GM23338 (cell line): ENCODE measurements at regions not wholly inside any gene's neighbourhood (a gene's known extent, or its start where the extent isn't known, plus 50 kb on each side); places are given as distances from the start of the nearest gene placed in this dataset.

Experiments
- ATAC-seq: fragments of 200-7000 bp; cut with Tn5 transposase; 3 replicates; pipeline ENCODE4 v1.9.1; 2020
- DNase-seq: peaks from one replicate; pipeline ENCODE4 v3.0.0-alpha.2; 2015; ENCODE audit warnings: low spot score
- H2AFZ ChIP-seq: fragments of 200-600 bp; sonication (generic); 2 replicates; pipeline ENCODE4 v1.8.0; 2016; ENCODE audit warnings: antibody characterized with exemption, mild to moderate bottlenecking, moderate library complexity
- H3F3A ChIP-seq: fragments of 200-600 bp; sonication (generic); replicated peaks from 2 replicates; pipeline ENCODE4 v1.8.0; 2017; ENCODE audit warnings: antibody characterized with exemption, mixed run types, low read depth
- H3K27ac ChIP-seq: fragments of 200-600 bp; sonication (generic); 2 replicates; pipeline ENCODE4 v1.6.1; 2016; ENCODE audit warnings: low read depth
- H3K27me3 ChIP-seq: fragments of 200-600 bp; sonication (generic); 2 replicates; pipeline ENCODE4 v1.8.0; 2016; ENCODE audit warnings: mild to moderate bottlenecking, mixed run types, moderate library complexity; ENCODE audit not compliant: insufficient read depth
- H3K36me3 ChIP-seq: fragments of 200-600 bp; sonication (generic); 2 replicates; pipeline ENCODE4 v1.8.0; 2016; ENCODE audit warnings: mild to moderate bottlenecking; ENCODE audit not compliant: insufficient read depth
- H3K4me1 ChIP-seq: fragments of 200-600 bp; sonication (generic); 2 replicates; pipeline ENCODE4 v1.8.0; 2016; ENCODE audit warnings: mild to moderate bottlenecking, moderate library complexity; ENCODE audit not compliant: insufficient read depth
- H3K4me2 ChIP-seq: fragments of 200-600 bp; sonication (generic); 2 replicates; pipeline ENCODE4 v1.7.1; 2017; ENCODE audit warnings: mixed run types
- H3K4me3 ChIP-seq: fragments of 200-600 bp; sonication (generic); 2 replicates; pipeline ENCODE4 v1.6.1; 2016; ENCODE audit warnings: mixed run types
- H3K79me2 ChIP-seq: fragments of 200-600 bp; sonication (generic); replicated peaks from 2 replicates; pipeline ENCODE4 v1.8.0; 2017; ENCODE audit warnings: mild to moderate bottlenecking; ENCODE audit not compliant: insufficient read depth
- H3K9me2 ChIP-seq: fragments of 200-600 bp; sonication (generic); 2 replicates; pipeline ENCODE4 v1.8.0; 2017; ENCODE audit not compliant: insufficient read depth
- H4K20me1 ChIP-seq: fragments of 200-600 bp; sonication (generic); replicated peaks from 2 replicates; pipeline ENCODE4 v1.8.0; 2017; ENCODE audit warnings: mild to moderate bottlenecking; ENCODE audit not compliant: insufficient read depth
- H3K27ac Mint-ChIP-seq: 2 replicates; pipeline ENCODE4 v1.8.0; 2020; ENCODE audit warnings: inconsistent platforms, mild to moderate bottlenecking, moderate library complexity, mixed read lengths
- H3K27me3 Mint-ChIP-seq: 3 replicates; pipeline ENCODE4 v1.8.0; 2022; ENCODE audit warnings: low read depth, mild to moderate bottlenecking, moderate library complexity, mixed read lengths, inconsistent platforms; ENCODE audit not compliant: insufficient read depth, poor library complexity
- H3K36me3 Mint-ChIP-seq: 3 replicates; pipeline ENCODE4 v1.8.0; 2021; ENCODE audit warnings: low read depth, mild to moderate bottlenecking, inconsistent platforms, moderate library complexity, mixed read lengths
- H3K4me1 Mint-ChIP-seq: 3 replicates; pipeline ENCODE4 v1.8.0; 2020; ENCODE audit warnings: mild to moderate bottlenecking, inconsistent platforms, mixed read lengths
- H3K4me3 Mint-ChIP-seq: 3 replicates; pipeline ENCODE4 v1.8.0; 2021; ENCODE audit warnings: moderate library complexity, mild to moderate bottlenecking, inconsistent platforms, mixed read lengths
- H3K9me3 Mint-ChIP-seq: 3 replicates; pipeline ENCODE4 v1.8.0; 2020; ENCODE audit warnings: moderate library complexity, mild to moderate bottlenecking, inconsistent platforms, mixed read lengths
- CTCF ChIP-seq, 2 experiments: fragments of 200-600 bp in 1 of 2; sonication (generic) in 1 of 2; conservative IDR thresholded peaks; 2 replicates each; pipeline versions ENCODE4 v1.5.1 to v1.6.1; 2016 to 2017; ENCODE audit warnings: antibody characterized with exemption in 2 of 2, low read depth in 2 of 2, mild to moderate bottlenecking in 2 of 2, moderate library complexity in 1 of 2
- EZH2phosphoT487 ChIP-seq: fragments of 200-600 bp; sonication (generic); IDR thresholded peaks from one replicate; pipeline ENCODE4 v1.8.1; 2018; ENCODE audit warnings: antibody characterized with exemption; ENCODE audit not compliant: unreplicated experiment
- JUNB ChIP-seq: IDR thresholded peaks from one replicate; pipeline ENCODE4 v1.6.1; 2016; ENCODE audit warnings: antibody characterized with exemption; ENCODE audit not compliant: unreplicated experiment
- NANOG ChIP-seq: IDR thresholded peaks from 2 replicates; pipeline ENCODE4 v1.6.1; 2016; ENCODE audit warnings: antibody characterized with exemption, borderline replicate concordance
- POLR2AphosphoS5 ChIP-seq: IDR thresholded peaks from 2 replicates; pipeline ENCODE4 v1.6.1; 2016; ENCODE audit warnings: antibody characterized with exemption, low read depth
- REST ChIP-seq: IDR thresholded peaks from one replicate; pipeline ENCODE4 v1.6.1; 2018; ENCODE audit warnings: antibody characterized with exemption; ENCODE audit not compliant: unreplicated experiment
- ZNF114 ChIP-seq: fragments of 250-450 bp; sonication (Bioruptor Pico); IDR thresholded peaks from 2 replicates; pipeline ENCODE4 v1.5.0; 2020; ENCODE audit warnings: mild to moderate bottlenecking, moderate library complexity
- ZNF331 ChIP-seq: fragments of 250-450 bp; sonication (Bioruptor Pico); IDR thresholded peaks from 2 replicates; pipeline ENCODE4 v1.5.0; 2020; ENCODE audit warnings: low read depth, mild to moderate bottlenecking, moderate library complexity
- TF ChIP-seq, protein P1 (sequence below): fragments of 250-450 bp; sonication (Bioruptor Pico); IDR thresholded peaks from 2 replicates; pipeline ENCODE4 v1.5.0; 2020; ENCODE audit warnings: mild to moderate bottlenecking, moderate library complexity

DNA sequence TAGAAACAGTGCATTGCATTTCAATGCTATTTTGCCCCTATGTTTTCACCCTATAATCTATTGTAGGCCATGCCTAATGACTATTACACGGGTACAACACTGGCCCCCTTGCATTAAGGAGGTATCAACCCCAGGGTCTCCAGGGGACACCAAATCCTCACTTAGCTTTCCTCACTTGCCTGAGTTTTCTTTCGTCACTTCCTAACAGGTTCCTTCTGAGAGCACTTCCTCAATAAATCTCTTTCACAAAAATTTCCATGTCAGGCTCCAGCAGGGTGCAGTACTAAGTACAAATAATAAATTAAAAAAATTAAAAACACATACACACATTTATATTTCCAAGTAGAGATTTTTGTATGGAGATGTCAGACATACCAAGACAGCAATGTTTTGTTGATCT lies 165.0 kb downstream of the RBM46 start:
- Mint-ChIP-seq H3K9me3 (peaks cover 27% of the 10 kb centered on the region), H3K4me3 (no peak overlapping the region), H3K27ac (no peak overlapping the region), H3K4me1 (no peaks in the 10 kb centered on the region), H3K36me3 (peaks cover 7% of the 10 kb centered on the region; the same call in 2 of the 3 replicates), H3K27me3 (no peaks in the 10 kb centered on the region)
- no peaks in the 10 kb centered on the region for H3F3A ChIP-seq
- DNase-seq: no peak
- no peaks in the 10 kb centered on the region for H3K9me2 ChIP-seq
- no peak for ATAC-seq
- no peaks in the 10 kb centered on the region for H3K79me2 ChIP-seq
- H4K20me1 ChIP-seq: no peaks in the 10 kb centered on the region
- TF ChIP-seq, protein P1, sequence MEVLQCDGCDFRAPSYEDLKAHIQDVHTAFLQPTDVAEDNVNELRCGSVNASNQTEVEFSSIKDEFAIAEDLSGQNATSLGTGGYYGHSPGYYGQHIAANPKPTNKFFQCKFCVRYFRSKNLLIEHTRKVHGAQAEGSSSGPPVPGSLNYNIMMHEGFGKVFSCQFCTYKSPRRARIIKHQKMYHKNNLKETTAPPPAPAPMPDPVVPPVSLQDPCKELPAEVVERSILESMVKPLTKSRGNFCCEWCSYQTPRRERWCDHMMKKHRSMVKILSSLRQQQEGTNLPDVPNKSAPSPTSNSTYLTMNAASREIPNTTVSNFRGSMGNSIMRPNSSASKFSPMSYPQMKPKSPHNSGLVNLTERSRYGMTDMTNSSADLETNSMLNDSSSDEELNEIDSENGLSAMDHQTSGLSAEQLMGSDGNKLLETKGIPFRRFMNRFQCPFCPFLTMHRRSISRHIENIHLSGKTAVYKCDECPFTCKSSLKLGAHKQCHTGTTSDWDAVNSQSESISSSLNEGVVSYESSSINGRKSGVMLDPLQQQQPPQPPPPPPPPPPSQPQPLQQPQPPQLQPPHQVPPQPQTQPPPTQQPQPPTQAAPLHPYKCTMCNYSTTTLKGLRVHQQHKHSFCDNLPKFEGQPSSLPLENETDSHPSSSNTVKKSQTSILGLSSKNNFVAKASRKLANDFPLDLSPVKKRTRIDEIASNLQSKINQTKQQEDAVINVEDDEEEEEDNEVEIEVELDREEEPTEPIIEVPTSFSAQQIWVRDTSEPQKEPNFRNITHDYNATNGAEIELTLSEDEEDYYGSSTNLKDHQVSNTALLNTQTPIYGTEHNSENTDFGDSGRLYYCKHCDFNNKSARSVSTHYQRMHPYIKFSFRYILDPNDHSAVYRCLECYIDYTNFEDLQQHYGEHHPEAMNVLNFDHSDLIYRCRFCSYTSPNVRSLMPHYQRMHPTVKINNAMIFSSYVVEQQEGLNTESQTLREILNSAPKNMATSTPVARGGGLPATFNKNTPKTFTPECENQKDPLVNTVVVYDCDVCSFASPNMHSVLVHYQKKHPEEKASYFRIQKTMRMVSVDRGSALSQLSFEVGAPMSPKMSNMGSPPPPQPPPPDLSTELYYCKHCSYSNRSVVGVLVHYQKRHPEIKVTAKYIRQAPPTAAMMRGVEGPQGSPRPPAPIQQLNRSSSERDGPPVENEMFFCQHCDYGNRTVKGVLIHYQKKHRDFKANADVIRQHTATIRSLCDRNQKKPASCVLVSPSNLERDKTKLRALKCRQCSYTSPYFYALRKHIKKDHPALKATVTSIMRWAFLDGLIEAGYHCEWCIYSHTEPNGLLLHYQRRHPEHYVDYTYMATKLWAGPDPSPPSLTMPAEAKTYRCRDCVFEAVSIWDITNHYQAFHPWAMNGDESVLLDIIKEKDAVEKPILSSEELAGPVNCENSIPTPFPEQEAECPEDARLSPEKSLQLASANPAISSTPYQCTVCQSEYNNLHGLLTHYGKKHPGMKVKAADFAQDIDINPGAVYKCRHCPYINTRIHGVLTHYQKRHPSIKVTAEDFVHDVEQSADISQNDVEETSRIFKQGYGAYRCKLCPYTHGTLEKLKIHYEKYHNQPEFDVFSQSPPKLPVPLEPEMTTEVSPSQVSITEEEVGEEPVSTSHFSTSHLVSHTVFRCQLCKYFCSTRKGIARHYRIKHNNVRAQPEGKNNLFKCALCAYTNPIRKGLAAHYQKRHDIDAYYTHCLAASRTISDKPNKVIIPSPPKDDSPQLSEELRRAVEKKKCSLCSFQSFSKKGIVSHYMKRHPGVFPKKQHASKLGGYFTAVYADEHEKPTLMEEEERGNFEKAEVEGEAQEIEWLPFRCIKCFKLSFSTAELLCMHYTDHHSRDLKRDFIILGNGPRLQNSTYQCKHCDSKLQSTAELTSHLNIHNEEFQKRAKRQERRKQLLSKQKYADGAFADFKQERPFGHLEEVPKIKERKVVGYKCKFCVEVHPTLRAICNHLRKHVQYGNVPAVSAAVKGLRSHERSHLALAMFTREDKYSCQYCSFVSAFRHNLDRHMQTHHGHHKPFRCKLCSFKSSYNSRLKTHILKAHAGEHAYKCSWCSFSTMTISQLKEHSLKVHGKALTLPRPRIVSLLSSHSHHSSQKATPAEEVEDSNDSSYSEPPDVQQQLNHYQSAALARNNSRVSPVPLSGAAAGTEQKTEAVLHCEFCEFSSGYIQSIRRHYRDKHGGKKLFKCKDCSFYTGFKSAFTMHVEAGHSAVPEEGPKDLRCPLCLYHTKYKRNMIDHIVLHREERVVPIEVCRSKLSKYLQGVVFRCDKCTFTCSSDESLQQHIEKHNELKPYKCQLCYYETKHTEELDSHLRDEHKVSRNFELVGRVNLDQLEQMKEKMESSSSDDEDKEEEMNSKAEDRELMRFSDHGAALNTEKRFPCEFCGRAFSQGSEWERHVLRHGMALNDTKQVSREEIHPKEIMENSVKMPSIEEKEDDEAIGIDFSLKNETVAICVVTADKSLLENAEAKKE: no peak
- TF ChIP-seq NANOG (no peak), POLR2AphosphoS5 (no peak), REST (no peak), JUNB (no peak), ZNF114 (CRISPR knock-in tag) (no peak), CTCF (conservative IDR thresholded peaks at IDR 0.05; ENCODE audit: low read depth in 2 of 2) (no peak), ZNF331 (CRISPR knock-in tag) (no peak), EZH2phosphoT487 (no peak)
- H3K4me1 ChIP-seq: no peaks in the 10 kb centered on the region
- no peaks in the 10 kb centered on the region for H3K27me3 ChIP-seq
- no peak overlapping the region for H2AFZ ChIP-seq
- no peak overlapping the region for H3K4me3 ChIP-seq
- H3K4me2 ChIP-seq: no peak overlapping the region
- no peak overlapping the region for H3K27ac ChIP-seq
- H3K36me3 ChIP-seq: 0 out of 2 replicates have a peak, but pooled peaks cover 6% of the 10 kb centered on the region
